Esophagus muscularis mucosa (tissue), 4 donors: ENCODE measurements at regions not wholly inside any gene's neighbourhood (a gene's known extent, or its start where the extent isn't known, plus 50 kb on each side); places are given as distances from the start of the nearest gene placed in this dataset.
"Not testable (repeated sequence)": the region's sequence is repeated elsewhere in the genome, so short reads cannot be mapped to it uniquely, and the experiment has no call there.

Experiments
- EP300 ChIP-seq: sonication (generic); formaldehyde crosslinking; IDR thresholded peaks from one replicate; pipeline ENCODE4 v1.6.1; 2017; ENCODE audit warnings: antibody characterized with exemption
- POLR2A ChIP-seq: fragments of 450-650 bp; IDR thresholded peaks from one replicate; pipeline ENCODE4 v1.6.1; 2017; ENCODE audit warnings: antibody characterized with exemption, moderate library complexity, mild to moderate bottlenecking, low read depth
- POLR2AphosphoS5 ChIP-seq, 2 donors: sonication (generic); formaldehyde crosslinking; IDR thresholded peaks; one replicate each; pipeline ENCODE4 v1.6.1; 2017; ENCODE audit warnings: antibody characterized with exemption in 2 of 2
- TF ChIP-seq, protein P1 (sequence below), 3 experiments: fragments of 200-600 bp in 2 of 3; fragments of 450-650 bp in 1 of 3; sonication (generic) in 2 of 3; IDR thresholded peaks; one replicate each; pipeline ENCODE4 v1.5.1; 2017 to 2019; ENCODE audit warnings: antibody characterized with exemption in 3 of 3, mild to moderate bottlenecking in 2 of 3, moderate library complexity in 1 of 3

DNA sequence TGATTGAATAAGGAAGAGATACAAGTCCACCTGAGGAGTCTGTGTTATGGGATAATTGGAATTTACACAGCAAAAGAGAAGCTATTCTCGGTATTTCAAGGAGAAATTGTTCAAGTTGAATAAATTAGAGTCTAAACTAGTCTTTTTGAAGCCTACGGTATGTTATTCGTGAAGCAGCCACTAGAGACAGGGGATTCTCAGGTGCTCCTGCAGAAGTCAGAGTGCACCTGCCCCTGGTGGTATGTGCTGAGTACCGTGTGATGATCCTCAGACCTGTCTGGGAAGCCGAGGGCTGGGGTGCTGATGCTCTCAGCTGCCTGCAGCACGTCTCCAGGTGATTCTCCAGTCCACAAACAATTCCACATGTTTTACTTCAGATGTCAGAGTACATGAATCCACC lies 1171.7 kb downstream of the RPIA start:
- TF ChIP-seq, protein P1, sequence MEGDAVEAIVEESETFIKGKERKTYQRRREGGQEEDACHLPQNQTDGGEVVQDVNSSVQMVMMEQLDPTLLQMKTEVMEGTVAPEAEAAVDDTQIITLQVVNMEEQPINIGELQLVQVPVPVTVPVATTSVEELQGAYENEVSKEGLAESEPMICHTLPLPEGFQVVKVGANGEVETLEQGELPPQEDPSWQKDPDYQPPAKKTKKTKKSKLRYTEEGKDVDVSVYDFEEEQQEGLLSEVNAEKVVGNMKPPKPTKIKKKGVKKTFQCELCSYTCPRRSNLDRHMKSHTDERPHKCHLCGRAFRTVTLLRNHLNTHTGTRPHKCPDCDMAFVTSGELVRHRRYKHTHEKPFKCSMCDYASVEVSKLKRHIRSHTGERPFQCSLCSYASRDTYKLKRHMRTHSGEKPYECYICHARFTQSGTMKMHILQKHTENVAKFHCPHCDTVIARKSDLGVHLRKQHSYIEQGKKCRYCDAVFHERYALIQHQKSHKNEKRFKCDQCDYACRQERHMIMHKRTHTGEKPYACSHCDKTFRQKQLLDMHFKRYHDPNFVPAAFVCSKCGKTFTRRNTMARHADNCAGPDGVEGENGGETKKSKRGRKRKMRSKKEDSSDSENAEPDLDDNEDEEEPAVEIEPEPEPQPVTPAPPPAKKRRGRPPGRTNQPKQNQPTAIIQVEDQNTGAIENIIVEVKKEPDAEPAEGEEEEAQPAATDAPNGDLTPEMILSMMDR (IDR thresholded peaks at IDR 0.05): not testable (repeated sequence)
- TF ChIP-seq POLR2AphosphoS5 (IDR thresholded peaks at IDR 0.05); POLR2A; EP300: not testable (repeated sequence)
